GM20000 (cell line): ENCODE measurements at regions not wholly inside any gene's neighbourhood (a gene's known extent, or its start where the extent isn't known, plus 50 kb on each side); places are given as distances from the start of the nearest gene placed in this dataset.
"Not testable (repeated sequence)": the region's sequence is repeated elsewhere in the genome, so short reads cannot be mapped to it uniquely, and the experiment has no call there.

Experiments used
- DNase-seq: peaks from one replicate; pipeline ENCODE4 v3.0.0; 2012; ENCODE audit warnings: low spot score
- CTCF ChIP-seq: IDR thresholded peaks from 2 replicates; pipeline ENCODE4 v1.5.1; 2012; ENCODE audit warnings: mild to moderate bottlenecking, control low read depth; ENCODE audit errors: extremely low read depth, missing control alignments

GRCh38 chr5:130939059-130939458 is 226.0 kb downstream of the HINT1 start:
- no peak for TF ChIP-seq CTCF
- DNase-seq = no peak

- DNase-seq = no peak
- TF ChIP-seq CTCF = no peak
These were observed 228.0 kb downstream of the HINT1 start for GRCh38 chr5:130937046-130937445.

- TF ChIP-seq CTCF = no peak
- DNase-seq = no peak
These were observed 241.4 kb downstream of the HINT1 start for GRCh38 chr5:130923543-130924124.

- no peak for TF ChIP-seq CTCF
- no peak for DNase-seq
These were observed 253.0 kb downstream of the HINT1 start for GRCh38 chr5:130912088-130912487.

GRCh38 chr5:130908186-130908585 is 256.9 kb downstream of the HINT1 start:
- no peak for TF ChIP-seq CTCF
- no peak for DNase-seq

- not testable (repeated sequence) for DNase-seq
These were observed 267.4 kb downstream of the HINT1 start for GRCh38 chr5:130897537-130898195.

GRCh38 chr5:130897181-130897536 is 267.9 kb downstream of the HINT1 start:
- not testable (repeated sequence) for DNase-seq

GRCh38 chr5:130896636-130897035 is 268.4 kb downstream of the HINT1 start:
- no peak for TF ChIP-seq CTCF

GRCh38 chr5:130893006-130893405 is 272.1 kb downstream of the HINT1 start:
- DNase-seq = no peak
- TF ChIP-seq CTCF = no peak

More at GRCh38 chr5:130896636-130897035, 268.4 kb downstream of the HINT1 start:
- DNase-seq = no peak
